ENCODE measurements at regions not wholly inside any gene's neighbourhood (a gene's known extent, or its start where the extent isn't known, plus 50 kb on each side); places are given as distances from the start of the nearest gene placed in this dataset.

- TF ChIP-seq ZNF462 (CRISPR knock-in tag; IDR thresholded peaks at IDR 0.05): no peak
- TF ChIP-seq JUNB (IDR thresholded peaks at IDR 0.05; ENCODE audit: unreplicated experiment): no peak
- no peak for TF ChIP-seq CTCF (conservative IDR thresholded peaks at IDR 0.05; ENCODE audit: low read depth in 2 of 2)
- no peak for TF ChIP-seq EZH2phosphoT487 (IDR thresholded peaks at IDR 0.05; ENCODE audit: unreplicated experiment)
- TF ChIP-seq STAT1 (IDR thresholded peaks at IDR 0.05; ENCODE audit: unreplicated experiment): no peak
These were observed 817.4 kb downstream of the STIM2 start (continued) for GRCh38 chr4:27678027-27678426.

GRCh38 chr4:27684610-27685011, 824.0 kb downstream of the STIM2 start:
- DNase-seq (ENCODE audit: low spot score): peak; percentile 85
- ATAC-seq: peak; percentile 98
- Histone ChIP-seq H3K4me2 (no peak overlapping the region), H3K27me3 (ENCODE audit: insufficient read depth) (no peaks in the 10 kb centered on the region), H3F3A (replicated peaks; ENCODE audit: low read depth) (no peaks in the 10 kb centered on the region), H3K4me3 (no peak overlapping the region), H4K20me1 (replicated peaks; ENCODE audit: insufficient read depth) (no peaks in the 10 kb centered on the region), H2AFZ (peak overlapping the region; percentile 9; the same call in 1 of the 2 replicates), H3K27ac (ENCODE audit: low read depth) (no peak overlapping the region), H3K36me3 (ENCODE audit: insufficient read depth) (no peaks in the 10 kb centered on the region), H3K79me2 (replicated peaks; ENCODE audit: insufficient read depth) (no peaks in the 10 kb centered on the region), H3K4me1 (ENCODE audit: insufficient read depth) (no peaks in the 10 kb centered on the region), H3K9me2 (ENCODE audit: insufficient read depth) (no peaks in the 10 kb centered on the region)
- Mint-ChIP-seq H3K4me3 (no peak overlapping the region), H3K4me1 (peaks cover 2% of the 10 kb centered on the region), H3K9me3 (no peaks in the 10 kb centered on the region), H3K27ac (no peak overlapping the region), H3K27me3 (ENCODE audit: insufficient read depth, low read depth, poor library complexity) (peaks cover under 1% of the 10 kb centered on the region), H3K36me3 (ENCODE audit: low read depth) (no peaks in the 10 kb centered on the region)
- no peak for TF ChIP-seq ETS1 (IDR thresholded peaks at IDR 0.05)
- TF ChIP-seq ZNF462 (CRISPR knock-in tag; IDR thresholded peaks at IDR 0.05): no peak
